HL-60 (cell line): ENCODE measurements at regions not wholly inside any gene's neighbourhood (a gene's known extent, or its start where the extent isn't known, plus 50 kb on each side); places are given as distances from the start of the nearest gene placed in this dataset.

Experiments used
- DNase-seq, 2 experiments: peaks; one replicate each; pipeline ENCODE4 v3.0.0-alpha.2; 2010 to 2020; ENCODE audit warnings: low read depth in 1 of 2, low spot score in 1 of 2
- H3K27ac ChIP-seq: fragments of 250-450 bp; sonication (Bioruptor Pico); replicated peaks from 2 replicates; pipeline ENCODE4 v1.5.1; 2020; ENCODE audit warnings: mild to moderate bottlenecking, moderate library complexity
- H3K27me3 ChIP-seq: fragments of 250-450 bp; sonication (Bioruptor Pico); 2 replicates; pipeline ENCODE4 v1.5.1; 2021; ENCODE audit warnings: mild to moderate bottlenecking, moderate library complexity; ENCODE audit not compliant: insufficient read depth, poor library complexity, severe bottlenecking
- H3K4me3 ChIP-seq: replicated peaks from 2 replicates; pipeline ENCODE4 v1.5.1; 2011; ENCODE audit warnings: mild to moderate bottlenecking, control low read depth, low read length; ENCODE audit not compliant: insufficient read depth
- GABPA ChIP-seq: IDR thresholded peaks from 2 replicates; pipeline ENCODE4 v1.6.1; 2012; ENCODE audit warnings: low read depth
- POLR2AphosphoS5 ChIP-seq: IDR thresholded peaks from 2 replicates; pipeline ENCODE4 v1.6.1; 2012; ENCODE audit warnings: low read depth
- SPI1 ChIP-seq: IDR thresholded peaks from 2 replicates; pipeline ENCODE4 v1.6.1; 2012; ENCODE audit warnings: low read depth, mild to moderate bottlenecking, borderline replicate concordance
- TF ChIP-seq, protein P1 (sequence below): IDR thresholded peaks from one replicate; pipeline ENCODE4 v1.5.1; 2011; ENCODE audit warnings: low read length, control low read depth, inconsistent platforms; ENCODE audit not compliant: insufficient read depth
- TF ChIP-seq, protein P2 (sequence below): IDR thresholded peaks from 2 replicates; pipeline ENCODE4 v1.6.1; 2012; ENCODE audit warnings: low read depth; ENCODE audit not compliant: insufficient replicate concordance

DNA sequence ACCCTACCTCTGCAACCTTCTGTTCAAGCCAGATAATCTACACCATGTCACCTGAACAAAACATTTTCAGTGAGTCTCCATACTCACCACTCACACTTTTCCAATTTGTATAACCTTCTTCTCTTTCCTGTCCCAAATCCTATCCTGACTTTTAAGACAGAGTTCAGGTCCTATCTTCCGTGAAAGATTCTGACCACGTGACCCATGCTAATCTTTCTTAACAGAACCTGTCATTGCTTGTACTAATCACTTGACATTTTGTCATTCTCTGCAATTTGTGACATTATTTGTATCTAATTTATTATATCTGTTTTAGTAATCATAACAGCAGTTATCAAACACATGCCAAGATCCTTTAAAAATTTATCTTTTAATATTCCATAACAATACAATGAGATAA, 132.5 kb upstream of the PRLR start:
- TF ChIP-seq, protein P1, sequence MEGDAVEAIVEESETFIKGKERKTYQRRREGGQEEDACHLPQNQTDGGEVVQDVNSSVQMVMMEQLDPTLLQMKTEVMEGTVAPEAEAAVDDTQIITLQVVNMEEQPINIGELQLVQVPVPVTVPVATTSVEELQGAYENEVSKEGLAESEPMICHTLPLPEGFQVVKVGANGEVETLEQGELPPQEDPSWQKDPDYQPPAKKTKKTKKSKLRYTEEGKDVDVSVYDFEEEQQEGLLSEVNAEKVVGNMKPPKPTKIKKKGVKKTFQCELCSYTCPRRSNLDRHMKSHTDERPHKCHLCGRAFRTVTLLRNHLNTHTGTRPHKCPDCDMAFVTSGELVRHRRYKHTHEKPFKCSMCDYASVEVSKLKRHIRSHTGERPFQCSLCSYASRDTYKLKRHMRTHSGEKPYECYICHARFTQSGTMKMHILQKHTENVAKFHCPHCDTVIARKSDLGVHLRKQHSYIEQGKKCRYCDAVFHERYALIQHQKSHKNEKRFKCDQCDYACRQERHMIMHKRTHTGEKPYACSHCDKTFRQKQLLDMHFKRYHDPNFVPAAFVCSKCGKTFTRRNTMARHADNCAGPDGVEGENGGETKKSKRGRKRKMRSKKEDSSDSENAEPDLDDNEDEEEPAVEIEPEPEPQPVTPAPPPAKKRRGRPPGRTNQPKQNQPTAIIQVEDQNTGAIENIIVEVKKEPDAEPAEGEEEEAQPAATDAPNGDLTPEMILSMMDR, result no peak
- Histone ChIP-seq H3K27me3 (no peaks in the 10 kb centered on the region), H3K27ac (no peak overlapping the region), H3K4me3 (no peak overlapping the region)
- DNase-seq, result no peak

DNA sequence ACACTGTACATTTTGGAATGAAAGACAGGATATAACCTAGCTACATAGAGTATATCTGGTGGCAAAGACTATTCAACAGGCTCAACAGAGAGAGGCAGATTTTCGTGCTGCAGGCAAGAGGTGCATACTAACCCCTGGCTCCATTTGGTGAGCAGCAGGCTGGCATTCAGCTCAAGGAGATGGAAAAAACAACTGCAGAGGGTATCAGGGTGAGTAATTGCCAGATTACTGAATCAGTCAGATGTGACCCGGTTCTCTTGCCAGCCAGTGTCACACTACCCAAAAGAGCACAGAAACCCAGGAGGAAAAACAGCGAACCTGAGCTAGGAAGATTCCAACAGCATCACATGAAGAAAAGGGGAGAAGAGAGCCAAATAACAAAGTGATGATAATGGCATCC, 130.4 kb upstream of the PRLR start:
- Histone ChIP-seq H3K27ac (no peak overlapping the region), H3K27me3 (no peaks in the 10 kb centered on the region), H3K4me3 (no peak overlapping the region)
- no peak for DNase-seq
- TF ChIP-seq POLR2AphosphoS5, result no peak
- no peak for TF ChIP-seq SPI1
- no peak for TF ChIP-seq GABPA
- TF ChIP-seq, protein P1, result no peak
- TF ChIP-seq, protein P2, sequence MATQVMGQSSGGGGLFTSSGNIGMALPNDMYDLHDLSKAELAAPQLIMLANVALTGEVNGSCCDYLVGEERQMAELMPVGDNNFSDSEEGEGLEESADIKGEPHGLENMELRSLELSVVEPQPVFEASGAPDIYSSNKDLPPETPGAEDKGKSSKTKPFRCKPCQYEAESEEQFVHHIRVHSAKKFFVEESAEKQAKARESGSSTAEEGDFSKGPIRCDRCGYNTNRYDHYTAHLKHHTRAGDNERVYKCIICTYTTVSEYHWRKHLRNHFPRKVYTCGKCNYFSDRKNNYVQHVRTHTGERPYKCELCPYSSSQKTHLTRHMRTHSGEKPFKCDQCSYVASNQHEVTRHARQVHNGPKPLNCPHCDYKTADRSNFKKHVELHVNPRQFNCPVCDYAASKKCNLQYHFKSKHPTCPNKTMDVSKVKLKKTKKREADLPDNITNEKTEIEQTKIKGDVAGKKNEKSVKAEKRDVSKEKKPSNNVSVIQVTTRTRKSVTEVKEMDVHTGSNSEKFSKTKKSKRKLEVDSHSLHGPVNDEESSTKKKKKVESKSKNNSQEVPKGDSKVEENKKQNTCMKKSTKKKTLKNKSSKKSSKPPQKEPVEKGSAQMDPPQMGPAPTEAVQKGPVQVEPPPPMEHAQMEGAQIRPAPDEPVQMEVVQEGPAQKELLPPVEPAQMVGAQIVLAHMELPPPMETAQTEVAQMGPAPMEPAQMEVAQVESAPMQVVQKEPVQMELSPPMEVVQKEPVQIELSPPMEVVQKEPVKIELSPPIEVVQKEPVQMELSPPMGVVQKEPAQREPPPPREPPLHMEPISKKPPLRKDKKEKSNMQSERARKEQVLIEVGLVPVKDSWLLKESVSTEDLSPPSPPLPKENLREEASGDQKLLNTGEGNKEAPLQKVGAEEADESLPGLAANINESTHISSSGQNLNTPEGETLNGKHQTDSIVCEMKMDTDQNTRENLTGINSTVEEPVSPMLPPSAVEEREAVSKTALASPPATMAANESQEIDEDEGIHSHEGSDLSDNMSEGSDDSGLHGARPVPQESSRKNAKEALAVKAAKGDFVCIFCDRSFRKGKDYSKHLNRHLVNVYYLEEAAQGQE, result no peak

DNA sequence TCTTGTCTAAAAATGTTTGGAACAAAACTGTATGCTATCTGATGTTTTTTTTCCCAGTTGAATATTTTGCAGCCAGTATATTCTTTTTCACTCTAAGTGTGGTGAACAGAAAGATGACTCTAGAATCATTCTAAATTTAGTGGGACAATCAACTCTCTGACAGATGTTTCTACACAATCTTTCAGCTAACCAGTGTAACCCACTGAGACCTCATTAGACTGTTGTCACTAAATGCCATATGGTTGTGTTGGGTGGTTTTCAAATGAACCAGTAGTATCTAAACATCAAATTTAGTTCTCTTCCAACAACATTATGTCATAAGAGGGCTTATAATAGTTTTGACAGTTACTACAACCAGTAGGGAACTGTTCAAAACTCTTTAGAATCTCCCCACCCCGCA, 129.6 kb upstream of the PRLR start:
- TF ChIP-seq, protein P1, result no peak
- TF ChIP-seq POLR2AphosphoS5, result no peak
- TF ChIP-seq, protein P2, result no peak
- TF ChIP-seq GABPA, result no peak
- no peak for TF ChIP-seq SPI1
- Histone ChIP-seq H3K4me3 (no peak overlapping the region), H3K27me3 (no peaks in the 10 kb centered on the region), H3K27ac (no peak overlapping the region)
- no peak for DNase-seq

DNA sequence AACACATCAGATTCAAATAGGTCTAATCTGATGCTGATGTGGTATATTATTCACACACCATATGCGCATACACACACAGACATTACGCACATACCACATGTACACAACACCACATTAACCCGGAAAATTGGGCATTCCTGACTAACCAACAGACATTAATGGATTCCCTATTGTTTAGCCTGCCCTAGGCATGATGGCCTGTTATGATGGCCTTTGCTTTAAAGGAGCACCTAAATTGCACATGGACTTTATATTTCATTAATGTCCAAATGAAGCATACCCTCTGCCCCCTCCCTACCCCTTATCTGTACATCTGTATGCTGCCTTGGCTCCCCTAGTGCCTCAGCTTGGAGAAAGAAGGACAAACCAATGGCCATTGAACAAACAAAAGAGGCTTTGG, 127.7 kb upstream of the PRLR start:
- Histone ChIP-seq H3K4me3 (no peak overlapping the region), H3K27me3 (no peaks in the 10 kb centered on the region), H3K27ac (no peak overlapping the region)
- TF ChIP-seq SPI1 (no peak), GABPA (no peak), POLR2AphosphoS5 (no peak)
- TF ChIP-seq, protein P1, result no peak
- TF ChIP-seq, protein P2, result no peak
- DNase-seq, result no peak
